Small intestine (tissue), 7 donors: ENCODE measurements at regions not wholly inside any gene's neighbourhood (a gene's known extent, or its start where the extent isn't known, plus 50 kb on each side); places are given as distances from the start of the nearest gene placed in this dataset.
"Not testable (repeated sequence)": the region's sequence is repeated elsewhere in the genome, so short reads cannot be mapped to it uniquely, and the experiment has no call there.

Experiments used
- DNase-seq, 2 donors: peaks; one replicate each; pipeline versions ENCODE4 v3.0.0 to v3.0.0-alpha.2; 2013
- FAIRE-seq: peaks from 2 replicates; lab custom pipeline; 2012; peaks lifted over from hg19 to GRCh38; lab: Jason Lieb, UNC
- H3K27ac ChIP-seq, 3 donors: one replicate each; pipeline ENCODE4 v1.5.1; 2013; ENCODE audit warnings: low read length in 2 of 3, mild to moderate bottlenecking in 2 of 3, control low read depth in 1 of 3, inconsistent platforms in 1 of 3, low read depth in 1 of 3, moderate library complexity in 1 of 3
- H3K27me3 ChIP-seq, 3 donors: one replicate each; pipeline ENCODE4 v1.6.1; 2013; ENCODE audit warnings: low read length in 3 of 3, inconsistent platforms in 1 of 3; ENCODE audit not compliant: control insufficient read depth in 3 of 3, insufficient read depth in 3 of 3
- H3K36me3 ChIP-seq, 3 donors: one replicate each; pipeline ENCODE4 v1.6.1; 2013; ENCODE audit warnings: low read length in 3 of 3, inconsistent platforms in 1 of 3, low read depth in 1 of 3, mild to moderate bottlenecking in 1 of 3, moderate library complexity in 1 of 3; ENCODE audit not compliant: control insufficient read depth in 3 of 3, insufficient read depth in 2 of 3
- H3K4me1 ChIP-seq, 3 donors: one replicate each; pipeline ENCODE4 v1.6.1; 2013; ENCODE audit warnings: low read length in 2 of 3, inconsistent platforms in 1 of 3, low read depth in 1 of 3, mild to moderate bottlenecking in 1 of 3, moderate library complexity in 1 of 3; ENCODE audit not compliant: control insufficient read depth in 3 of 3, insufficient read depth in 2 of 3
- H3K4me3 ChIP-seq, 3 donors: one replicate each; pipeline ENCODE4 v1.5.1; 2013; ENCODE audit warnings: low read length in 3 of 3, control low read depth in 1 of 3, inconsistent platforms in 1 of 3, low read depth in 1 of 3, mild to moderate bottlenecking in 1 of 3, moderate library complexity in 1 of 3
- H3K9me3 ChIP-seq, 2 donors: one replicate each; pipeline ENCODE4 v1.6.1; 2013; ENCODE audit warnings: low read depth in 1 of 2, low read length in 1 of 2; ENCODE audit not compliant: control insufficient read depth in 2 of 2, insufficient read depth in 1 of 2
- WGBS, 3 donors: extraction: QIAGEN DNeasy Blood & Tissue Kit; methylation state at CpG; one replicate each; pipeline ENCODE4 v1.1.7; 2013; 5-methylcytosine and 5-hydroxymethylcytosine counted together
- donor health status: healthy with polysubstance abuse.
- donor health status: control.
- donor health status: control.
- donor health status: Bipolar disorder and iron deficiency.
- donor health status: healthy.

GRCh38 chr20:59481067-59481466 lies 123.3 kb upstream of the PHACTR3 start:
- H3K9me3 ChIP-seq = no peaks in the 10 kb centered on the region
- H3K4me1 ChIP-seq = no peaks in the 10 kb centered on the region
- H3K4me3 ChIP-seq = no peak overlapping the region
- no peak for DNase-seq
- WGBS, 3 donors = 65 to 75% (median 67%) methylated on average over 10 of the region's 10 CpGs
- H3K36me3 ChIP-seq = no peaks in the 10 kb centered on the region
- H3K27ac ChIP-seq = no peak overlapping the region
- no peak for FAIRE-seq
- peaks cover 0 to 3% (median 0%) of the 10 kb centered on the region in 3 donors for H3K27me3 ChIP-seq

GRCh38 chr20:59481477-59482018 lies 122.8 kb upstream of the PHACTR3 start:
- no peak for DNase-seq
- Histone ChIP-seq H3K4me3 (no peak overlapping the region), H3K36me3 (no peaks in the 10 kb centered on the region), H3K9me3 (no peaks in the 10 kb centered on the region), H3K27ac (no peak overlapping the region), H3K27me3 (peaks cover 0 to 3% (median 0%) of the 10 kb centered on the region in 3 donors), H3K4me1 (no peaks in the 10 kb centered on the region)
- WGBS, 3 donors = 83 to 84% (median 83%) methylated on average over 10 of the region's 10 CpGs
- no peak for FAIRE-seq

- Histone ChIP-seq H3K4me3 (no peak overlapping the region), H3K27me3 (peaks cover 0 to 3% (median 0%) of the 10 kb centered on the region in 3 donors), H3K9me3 (no peaks in the 10 kb centered on the region), H3K27ac (no peak overlapping the region), H3K4me1 (no peaks in the 10 kb centered on the region), H3K36me3 (no peaks in the 10 kb centered on the region)
- WGBS, 3 donors = 77 to 83% (median 82%) methylated on average over 17 of the region's 17 CpGs
- DNase-seq (no peak), FAIRE-seq (no peak)
These were observed 121.8 kb upstream of the PHACTR3 start for GRCh38 chr20:59482351-59483187.

GRCh38 chr20:59483481-59483880 lies 120.9 kb upstream of the PHACTR3 start:
- 76 to 92% (median 84%) methylated on average over 5 of the region's 5 CpGs for WGBS, 3 donors
- DNase-seq (no peak), FAIRE-seq (no peak)
- Histone ChIP-seq H3K27me3 (peaks cover 0 to 3% (median 0%) of the 10 kb centered on the region in 3 donors), H3K4me1 (no peaks in the 10 kb centered on the region), H3K9me3 (no peaks in the 10 kb centered on the region), H3K36me3 (no peaks in the 10 kb centered on the region), H3K27ac (no peak overlapping the region), H3K4me3 (no peak overlapping the region)

- Histone ChIP-seq H3K9me3 (no peaks in the 10 kb centered on the region), H3K36me3 (no peaks in the 10 kb centered on the region), H3K4me3 (no peak overlapping the region), H3K27ac (no peak overlapping the region), H3K4me1 (no peaks in the 10 kb centered on the region), H3K27me3 (peaks cover 0 to 3% (median 0%) of the 10 kb centered on the region in 3 donors)
- DNase-seq (no peak), FAIRE-seq (no peak)
- WGBS, 3 donors = 68 to 79% (median 77%) methylated on average over 6 of the region's 6 CpGs
These were observed 120.1 kb upstream of the PHACTR3 start for GRCh38 chr20:59484228-59484627.

GRCh38 chr20:59485576-59486454 lies 118.5 kb upstream of the PHACTR3 start:
- no peak overlapping the region for H3K27ac ChIP-seq
- WGBS, 3 donors = 88 to 95% (median 93%) methylated on average over 8 of the region's 8 CpGs
- no peaks in the 10 kb centered on the region for H3K4me1 ChIP-seq
- H3K36me3 ChIP-seq = no peaks in the 10 kb centered on the region
- H3K4me3 ChIP-seq = no peak overlapping the region
- FAIRE-seq (no peak), DNase-seq (no peak)
- H3K9me3 ChIP-seq = no peaks in the 10 kb centered on the region
- peaks cover 0 to 3% (median 1%) of the 10 kb centered on the region in 3 donors for H3K27me3 ChIP-seq

GRCh38 chr20:59488459-59488858 lies 115.9 kb upstream of the PHACTR3 start:
- not testable (repeated sequence) for H3K4me1 ChIP-seq, DNase-seq, H3K9me3 ChIP-seq, H3K27me3 ChIP-seq, H3K4me3 ChIP-seq, FAIRE-seq, H3K36me3 ChIP-seq, H3K27ac ChIP-seq
- WGBS, 3 donors = 64 to 81% (median 70%) methylated on average over 6 of the region's 6 CpGs
